Heart left ventricle (tissue), 16 donors: ENCODE measurements at regions not wholly inside any gene's neighbourhood (a gene's known extent, or its start where the extent isn't known, plus 50 kb on each side); places are given as distances from the start of the nearest gene placed in this dataset.

Experiments used
- ATAC-seq, 4 donors: fragments of 200-7000 bp; cut with Tn5 transposase; one replicate each; pipeline ENCODE4 v1.9.1; 2020 to 2022; ENCODE audit warnings: moderate library complexity in 4 of 4, mild to moderate bottlenecking in 3 of 4, moderate number of reproducible peaks in 1 of 4
- DNase-seq, 5 donors: peaks; one replicate each; pipeline ENCODE4 v3.0.0-alpha.2; 2020
- H3K27ac ChIP-seq, 12 donors: fragments of 200-600 bp; sonication (generic) in 4 of 12; one replicate each; pipeline versions ENCODE4 v1.5.0 to v1.8.0; 2016 to 2022; ENCODE audit warnings: mild to moderate bottlenecking in 2 of 12
- H3K27me3 ChIP-seq, 9 donors: fragments of 200-600 bp; sonication (generic) in 2 of 9; one replicate each; pipeline versions ENCODE4 v1.5.1 to v1.8.0; 2016 to 2022; ENCODE audit warnings: mild to moderate bottlenecking in 3 of 9
- H3K36me3 ChIP-seq, 9 donors: fragments of 200-600 bp; sonication (generic) in 2 of 9; one replicate each; pipeline versions ENCODE4 v1.5.0 to v1.8.0; 2018 to 2022; ENCODE audit warnings: mild to moderate bottlenecking in 2 of 9
- H3K4me1 ChIP-seq, 12 donors: fragments of 200-600 bp; sonication (generic) in 4 of 12; one replicate each; pipeline versions ENCODE4 v1.5.0 to v1.8.0; 2016 to 2022; ENCODE audit warnings: mild to moderate bottlenecking in 3 of 12
- H3K4me3 ChIP-seq, 12 donors: fragments of 200-600 bp; sonication (generic) in 4 of 12; one replicate each; pipeline versions ENCODE4 v1.5.0 to v1.8.0; 2017 to 2022; ENCODE audit warnings: mild to moderate bottlenecking in 9 of 12, moderate library complexity in 4 of 12
- H3K9me3 ChIP-seq, 12 donors: fragments of 200-600 bp; sonication (generic) in 4 of 12; one replicate each; pipeline versions ENCODE4 v1.5.0 to v1.8.0; 2016 to 2022; ENCODE audit warnings: mild to moderate bottlenecking in 1 of 12
- POLR2A ChIP-seq, 2 donors: fragments of 450-650 bp; IDR thresholded peaks; one replicate each; pipeline ENCODE4 v1.6.1; 2017; ENCODE audit warnings: antibody characterized with exemption in 2 of 2, mild to moderate bottlenecking in 2 of 2, moderate library complexity in 2 of 2
- WGBS, 4 donors: extraction: QIAGEN DNeasy Blood & Tissue Kit in 2 of 4; methylation state at CpG; one replicate each; pipeline versions ENCODE4 v1.1.5 to v1.1.7; 2013 to 2018; 5-methylcytosine and 5-hydroxymethylcytosine counted together
- intact Hi-C, 10 donors: fragments of 100-400 bp; cut with DNase I; formaldehyde crosslinking; loops; one replicate each; pipeline versions ENCODE4 v1.11.1 to v1.14.2; 2022
- TF ChIP-seq, protein P1 (sequence below), 12 donors: fragments of 200-600 bp; sonication (generic) in 4 of 12; IDR thresholded peaks; one replicate each; pipeline versions ENCODE4 v1.5.0 to v1.8.0; 2018 to 2022; ENCODE audit warnings: antibody characterized with exemption in 12 of 12, mild to moderate bottlenecking in 5 of 12
- donor health status: ischemic (EF 13 %, LVEDD 7.1; RV severe dilation, severe dysfunction).
- donor health status: healthy with polysubstance abuse.
- donor health status: DM: no; HTN: yes; CAD: no.
- donor health status: DM: no; HTN: no; CAD: no.
- donor health status: ischemic (EF 25% LVEDD 6.9; RV normal size, moderate dysfunction).
- donor health status: ischemic (EF 25% LVEDD 5.7; RV mildly dilated, moderate dysfunction).
- donor health status: healthy.
- donor health status: DM: yes; HTN: yes; CAD: no.
- donor health status: ischemic (EF 35%, LVEDD 5.7; RV mildly dilated, moderate dysfunction).
- donor health status: nonischemic (EF 11% LVEDD 7.7; RV severe dilation, severe dysfunction).
- donor health status: DM: yes; HTN: yes; CAD: no.
- donor health status: PGD.
- donor health status: ischemic (EF 29% LVEDD 5.4; RV normal size, mild dysfunction).
- donor health status: nonischemic (EF 23%, LVEDD 6.1; RV moderate dilation, normal function).

DNA sequence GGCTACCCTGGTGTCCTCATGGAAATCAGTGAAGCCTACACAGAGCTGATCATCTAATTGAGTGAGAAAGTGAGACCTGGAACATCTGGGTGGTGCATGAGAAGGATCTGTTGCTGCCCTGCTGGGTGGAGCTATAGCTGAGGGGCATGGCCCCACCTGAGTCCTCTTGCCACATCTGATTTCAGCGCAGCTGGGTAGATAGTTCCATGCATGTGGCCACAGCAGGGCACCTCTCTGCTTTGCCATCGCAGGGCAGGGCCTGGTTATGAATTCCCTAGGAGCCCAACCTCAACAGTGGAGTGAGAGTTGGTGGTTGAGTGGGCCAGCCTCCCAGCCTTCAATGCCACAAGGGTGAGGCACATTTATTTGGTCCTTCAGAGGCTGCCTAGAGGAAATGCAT, 407.8 kb downstream of the BCL11B start:
- no peak for DNase-seq
- no peaks in the 10 kb centered on the region for H3K9me3 ChIP-seq
- H3K4me3 ChIP-seq = no peak overlapping the region
- WGBS, 4 donors = 49 to 87% (median 67%) methylated on average over 2 of the region's 2 CpGs
- TF ChIP-seq, protein P1, sequence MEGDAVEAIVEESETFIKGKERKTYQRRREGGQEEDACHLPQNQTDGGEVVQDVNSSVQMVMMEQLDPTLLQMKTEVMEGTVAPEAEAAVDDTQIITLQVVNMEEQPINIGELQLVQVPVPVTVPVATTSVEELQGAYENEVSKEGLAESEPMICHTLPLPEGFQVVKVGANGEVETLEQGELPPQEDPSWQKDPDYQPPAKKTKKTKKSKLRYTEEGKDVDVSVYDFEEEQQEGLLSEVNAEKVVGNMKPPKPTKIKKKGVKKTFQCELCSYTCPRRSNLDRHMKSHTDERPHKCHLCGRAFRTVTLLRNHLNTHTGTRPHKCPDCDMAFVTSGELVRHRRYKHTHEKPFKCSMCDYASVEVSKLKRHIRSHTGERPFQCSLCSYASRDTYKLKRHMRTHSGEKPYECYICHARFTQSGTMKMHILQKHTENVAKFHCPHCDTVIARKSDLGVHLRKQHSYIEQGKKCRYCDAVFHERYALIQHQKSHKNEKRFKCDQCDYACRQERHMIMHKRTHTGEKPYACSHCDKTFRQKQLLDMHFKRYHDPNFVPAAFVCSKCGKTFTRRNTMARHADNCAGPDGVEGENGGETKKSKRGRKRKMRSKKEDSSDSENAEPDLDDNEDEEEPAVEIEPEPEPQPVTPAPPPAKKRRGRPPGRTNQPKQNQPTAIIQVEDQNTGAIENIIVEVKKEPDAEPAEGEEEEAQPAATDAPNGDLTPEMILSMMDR (IDR thresholded peaks at IDR 0.05) = no peak
- TF ChIP-seq POLR2A (IDR thresholded peaks at IDR 0.05) = no peak
- no peak overlapping the region for H3K27ac ChIP-seq
- ATAC-seq = no peak
- H3K4me1 ChIP-seq = no peaks in the 10 kb centered on the region
- intact Hi-C loops = no loop called here
- peaks cover 0 to 3% (median 0%) of the 10 kb centered on the region in 9 donors for H3K27me3 ChIP-seq
- H3K36me3 ChIP-seq = no peaks in the 10 kb centered on the region

DNA sequence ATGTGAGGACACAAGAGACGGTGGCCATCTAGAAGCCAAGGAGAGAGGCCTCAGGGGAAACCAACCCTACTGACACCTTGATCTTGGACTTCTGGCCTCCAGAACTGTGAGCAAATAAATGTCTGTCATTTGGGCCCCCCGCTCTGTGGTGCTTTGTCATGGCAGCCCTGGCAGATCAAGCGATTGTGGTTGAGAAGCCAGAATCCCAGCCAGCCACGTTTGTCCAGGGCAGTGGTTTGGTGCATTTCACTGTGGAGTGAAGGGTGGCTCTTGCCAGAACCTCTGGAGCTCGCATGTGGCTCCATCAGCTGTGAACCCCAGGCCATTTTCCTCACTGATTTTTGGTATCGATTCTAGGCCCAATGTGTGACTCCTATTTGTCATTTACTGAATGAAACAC, 404.9 kb downstream of the BCL11B start:
- Histone ChIP-seq H3K27me3 (peaks cover 0 to 3% (median 0%) of the 10 kb centered on the region in 9 donors), H3K4me3 (no peak overlapping the region), H3K36me3 (no peaks in the 10 kb centered on the region), H3K4me1 (no peaks in the 10 kb centered on the region), H3K27ac (no peak overlapping the region), H3K9me3 (no peaks in the 10 kb centered on the region)
- WGBS, 4 donors = 73 to 88% (median 80%) methylated on average over 6 of the region's 6 CpGs
- ATAC-seq (no peak), DNase-seq (no peak)
- TF ChIP-seq, protein P1 (IDR thresholded peaks at IDR 0.05) = no peak
- no peak for TF ChIP-seq POLR2A (IDR thresholded peaks at IDR 0.05)
- intact Hi-C loops = no loop called here

DNA sequence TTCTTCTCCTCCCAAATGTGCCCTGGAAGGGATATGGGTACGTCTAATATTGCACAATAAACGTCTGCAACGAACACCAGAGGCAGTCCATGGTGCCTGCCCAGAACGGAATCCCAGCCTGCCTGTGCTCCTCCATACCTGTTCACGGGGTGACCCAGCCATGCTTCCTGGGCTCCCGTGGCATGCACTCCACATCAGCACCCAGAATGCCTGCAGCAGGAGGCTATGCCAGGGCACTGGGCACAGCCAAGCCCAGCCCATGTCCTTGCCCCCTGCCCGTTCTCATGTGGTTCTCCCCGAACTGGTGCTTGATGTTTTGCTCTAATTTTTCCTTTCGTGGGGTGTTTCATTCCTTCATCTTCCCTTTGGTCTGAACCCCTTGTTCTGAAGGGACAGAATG, 404.3 kb downstream of the BCL11B start:
- intact Hi-C loops = no loop called here
- Histone ChIP-seq H3K4me3 (no peak overlapping the region), H3K36me3 (no peaks in the 10 kb centered on the region), H3K4me1 (no peaks in the 10 kb centered on the region), H3K27ac (no peak overlapping the region), H3K9me3 (no peaks in the 10 kb centered on the region), H3K27me3 (peaks cover 0 to 3% (median 0%) of the 10 kb centered on the region in 9 donors)
- WGBS, 4 donors = 77 to 82% (median 81%) methylated on average over 9 of the region's 9 CpGs
- ATAC-seq (no peak), DNase-seq (no peak)
- TF ChIP-seq, protein P1 (IDR thresholded peaks at IDR 0.05) = no peak
- TF ChIP-seq POLR2A (IDR thresholded peaks at IDR 0.05) = no peak

DNA sequence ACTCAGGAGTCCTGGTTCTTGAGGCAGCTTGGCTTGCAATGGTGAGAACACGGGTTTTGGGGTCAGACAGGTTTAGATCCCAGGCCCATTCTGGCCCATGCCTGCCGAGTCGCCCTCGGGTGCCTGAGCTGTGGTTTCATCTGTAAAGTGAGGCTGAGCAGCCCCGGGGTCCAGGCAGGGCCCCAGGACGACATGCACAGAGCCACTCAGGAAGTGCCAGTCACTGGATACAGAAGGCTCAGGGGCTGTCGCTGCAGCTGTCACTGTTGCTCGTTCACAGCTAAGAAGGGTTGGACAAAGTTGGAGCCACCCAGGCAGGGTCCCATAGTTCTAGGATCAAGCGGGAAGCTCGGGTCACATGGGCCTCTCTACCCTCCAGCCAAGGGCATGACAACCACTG, 403.1 kb downstream of the BCL11B start:
- Histone ChIP-seq H3K4me1 (no peaks in the 10 kb centered on the region), H3K27me3 (no peaks in the 10 kb centered on the region), H3K36me3 (no peaks in the 10 kb centered on the region), H3K4me3 (no peak overlapping the region), H3K27ac (no peak overlapping the region), H3K9me3 (no peaks in the 10 kb centered on the region)
- TF ChIP-seq, protein P1 (IDR thresholded peaks at IDR 0.05) = no peak
- no peak for TF ChIP-seq POLR2A (IDR thresholded peaks at IDR 0.05)
- 56 to 63% (median 60%) methylated on average over 4 to 10 of the region's 10 CpGs for WGBS, 4 donors
- ATAC-seq (no peak), DNase-seq (no peak)
- intact Hi-C loops = no loop called here
